ENCODE measurements at regions not wholly inside any gene's neighbourhood (a gene's known extent, or its start where the extent isn't known, plus 50 kb on each side); places are given as distances from the start of the nearest gene placed in this dataset.

DNA sequence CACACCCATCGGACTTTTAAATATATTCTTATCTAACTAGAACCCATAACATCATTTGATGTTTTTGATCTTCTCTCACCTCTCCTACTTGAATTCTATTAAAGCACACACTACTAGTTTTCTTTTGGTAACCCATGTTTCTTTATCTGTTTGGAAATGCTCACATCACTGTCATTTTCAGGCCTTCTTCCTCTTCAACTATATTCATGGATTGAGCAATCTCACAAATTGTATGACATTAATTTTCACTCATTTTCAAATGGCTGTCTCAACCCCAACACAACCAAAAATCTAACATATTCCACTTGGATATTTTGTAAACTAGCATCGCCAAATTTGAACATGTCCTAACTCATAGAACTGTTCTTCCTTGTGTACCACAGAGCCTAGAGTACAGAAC, 488.0 kb upstream of the SEMA3A start:
- no peak for TF ChIP-seq EZH2phosphoT487 (IDR thresholded peaks at IDR 0.05; ENCODE audit: insufficient read depth, low read depth)
- no peak for TF ChIP-seq EZH2 (IDR thresholded peaks at IDR 0.05; ENCODE audit: insufficient read depth, poor library complexity, severe bottlenecking)

All from GM23248 (cell line).